Mucosa of stomach (tissue), 1 donor: ENCODE measurements at regions not wholly inside any gene's neighbourhood (a gene's known extent, or its start where the extent isn't known, plus 50 kb on each side); places are given as distances from the start of the nearest gene placed in this dataset.

Source experiments
- H3K27me3 ChIP-seq: one replicate; pipeline ENCODE4 v1.7.0; 2013; ENCODE audit warnings: mild to moderate bottlenecking, low read length; ENCODE audit not compliant: control insufficient read depth, insufficient read depth
- H3K36me3 ChIP-seq: one replicate; pipeline ENCODE4 v1.7.0; 2013; ENCODE audit warnings: low read length; ENCODE audit not compliant: control insufficient read depth, insufficient read depth
- H3K4me1 ChIP-seq: one replicate; pipeline ENCODE4 v1.7.0; 2013; ENCODE audit warnings: mild to moderate bottlenecking, low read length; ENCODE audit not compliant: control insufficient read depth, insufficient read depth
- H3K4me3 ChIP-seq: one replicate; pipeline ENCODE4 v1.7.0; 2013; ENCODE audit warnings: low read length
- H3K9ac ChIP-seq: one replicate; pipeline ENCODE4 v1.7.0; 2013; ENCODE audit warnings: mild to moderate bottlenecking, low read length, moderate library complexity
- H3K9me3 ChIP-seq: one replicate; pipeline ENCODE4 v1.7.0; 2013; ENCODE audit warnings: mild to moderate bottlenecking, low read length, moderate library complexity; ENCODE audit not compliant: control insufficient read depth
- donor health status: Pancreatic carcinoma.

GRCh38 chr1:2925918-2926317 is 95.3 kb upstream of the ACTRT2 start:
- H3K4me1 ChIP-seq, result no peaks in the 10 kb centered on the region
- H3K4me3 ChIP-seq, result no peak overlapping the region
- no peaks in the 10 kb centered on the region for H3K9me3 ChIP-seq
- no peaks in the 10 kb centered on the region for H3K36me3 ChIP-seq
- no peak overlapping the region for H3K9ac ChIP-seq
- peaks cover 32% of the 10 kb centered on the region for H3K27me3 ChIP-seq

DNA sequence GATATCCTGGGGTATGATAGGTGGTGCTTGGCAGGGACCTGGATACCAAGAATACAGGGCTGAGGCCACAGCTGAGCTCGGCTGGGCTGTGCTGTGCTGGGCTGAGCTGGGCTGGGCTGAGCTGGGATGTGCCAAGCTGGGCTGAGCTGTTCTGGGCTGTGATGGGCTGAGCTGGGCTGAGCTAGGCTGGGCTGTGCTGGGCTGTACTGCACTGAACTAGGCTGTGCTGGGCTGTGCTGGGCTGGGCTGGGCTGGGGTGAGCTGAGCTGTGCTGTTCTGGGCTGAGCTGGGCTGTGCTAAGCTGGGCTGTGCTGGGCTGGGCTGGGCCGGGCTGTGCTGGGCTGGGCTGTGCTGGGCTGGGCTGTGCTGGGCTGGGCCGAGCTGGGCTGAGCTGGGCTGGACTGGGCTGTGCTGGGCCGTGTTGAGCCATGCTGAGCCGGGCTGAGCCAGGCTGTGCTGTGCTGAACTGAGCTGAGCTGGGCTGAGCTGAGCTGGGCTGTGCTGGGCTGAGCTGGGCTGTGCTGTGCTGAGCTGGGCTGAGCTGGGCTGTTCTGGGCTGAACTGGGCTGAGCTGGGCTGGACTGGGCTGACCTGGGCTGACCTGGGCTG is 94.7 kb upstream of the ACTRT2 start:
- Histone ChIP-seq H3K4me1 (no peaks in the 10 kb centered on the region), H3K27me3 (peaks cover 32% of the 10 kb centered on the region), H3K4me3 (no peak overlapping the region), H3K9me3 (no peaks in the 10 kb centered on the region), H3K36me3 (no peaks in the 10 kb centered on the region), H3K9ac (no peak overlapping the region)

- H3K4me1 ChIP-seq, result no peaks in the 10 kb centered on the region
- peaks cover 29% of the 10 kb centered on the region for H3K27me3 ChIP-seq
- no peak overlapping the region for H3K9ac ChIP-seq
- no peak overlapping the region for H3K4me3 ChIP-seq
- no peaks in the 10 kb centered on the region for H3K9me3 ChIP-seq
- no peaks in the 10 kb centered on the region for H3K36me3 ChIP-seq
Measured at GRCh38 chr1:2927393-2928360, 93.6 kb upstream of the ACTRT2 start.

DNA sequence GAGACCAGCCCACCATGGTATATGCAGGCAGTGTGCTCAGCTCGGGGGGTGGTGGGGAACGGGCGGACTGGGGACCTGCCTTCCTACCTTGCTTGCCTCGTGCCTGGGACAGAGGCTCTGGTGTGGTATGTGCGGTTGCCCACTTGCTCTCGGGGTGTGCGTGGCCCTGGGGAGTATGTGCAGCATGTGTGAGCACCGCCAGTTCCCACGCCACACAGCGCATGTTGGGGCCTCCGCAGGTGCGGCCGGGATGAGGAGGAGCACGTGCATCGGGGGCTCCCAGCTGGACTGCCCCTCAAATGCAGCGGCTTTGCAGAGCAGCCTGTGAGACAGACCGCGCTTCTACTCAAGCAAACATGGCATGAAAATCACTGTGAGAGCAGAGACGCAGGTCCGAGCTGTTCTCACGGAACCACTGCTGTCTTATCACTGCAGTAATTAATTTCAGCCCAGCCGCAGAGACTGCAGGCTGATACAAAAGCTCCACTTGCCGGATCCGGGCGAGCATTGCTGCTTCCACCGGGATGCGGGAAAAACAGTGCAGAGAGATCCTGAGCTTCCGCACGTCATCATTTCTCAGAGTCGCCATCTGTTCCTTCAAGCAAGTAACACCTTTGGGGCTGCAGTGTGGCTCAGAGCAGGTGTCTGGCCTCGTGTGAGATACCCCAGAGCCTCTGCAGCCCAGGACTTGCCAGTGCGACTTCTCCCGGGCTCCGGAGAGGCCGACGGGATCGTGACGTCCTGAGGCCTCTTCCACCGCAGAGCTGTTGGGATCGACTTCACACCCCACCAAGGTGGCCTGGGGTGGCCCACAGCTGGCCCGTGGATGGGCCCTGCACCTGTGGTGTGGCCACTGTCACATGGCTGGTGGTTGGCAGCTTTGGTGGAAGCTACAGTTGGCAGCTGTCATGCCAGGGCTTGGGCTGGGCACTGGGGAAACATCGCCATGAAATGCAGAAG is 92.6 kb upstream of the ACTRT2 start:
- Histone ChIP-seq H3K4me1 (no peaks in the 10 kb centered on the region), H3K9me3 (no peaks in the 10 kb centered on the region), H3K9ac (no peak overlapping the region), H3K36me3 (no peaks in the 10 kb centered on the region), H3K4me3 (no peak overlapping the region), H3K27me3 (peaks cover 22% of the 10 kb centered on the region)

DNA sequence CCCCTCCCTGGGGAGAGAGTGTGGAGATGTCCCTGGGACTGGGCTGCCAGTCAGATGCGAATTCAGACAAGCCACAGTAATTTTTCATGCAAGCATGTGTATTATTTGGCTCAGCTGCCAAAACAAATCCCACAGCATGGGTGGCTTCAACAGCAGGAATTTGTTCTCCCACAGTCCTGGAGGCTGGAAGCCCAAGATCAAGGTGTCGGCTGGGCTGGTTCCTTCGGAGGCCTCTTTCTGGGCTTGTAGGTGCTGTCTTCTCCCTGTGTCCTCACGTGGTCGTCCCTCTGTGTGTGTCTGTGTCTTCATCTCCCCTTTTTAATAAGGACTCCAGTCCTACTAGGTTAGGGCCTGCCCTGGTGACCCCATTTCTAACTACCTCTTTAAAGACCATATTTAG is 91.9 kb upstream of the ACTRT2 start:
- peaks cover 22% of the 10 kb centered on the region for H3K27me3 ChIP-seq
- no peaks in the 10 kb centered on the region for H3K36me3 ChIP-seq
- no peaks in the 10 kb centered on the region for H3K4me1 ChIP-seq
- no peak overlapping the region for H3K4me3 ChIP-seq
- H3K9me3 ChIP-seq, result no peaks in the 10 kb centered on the region
- no peak overlapping the region for H3K9ac ChIP-seq

GRCh38 chr1:2930016-2930815 is 91.1 kb upstream of the ACTRT2 start:
- Histone ChIP-seq H3K9ac (no peak overlapping the region), H3K4me3 (no peak overlapping the region), H3K36me3 (no peaks in the 10 kb centered on the region), H3K4me1 (no peaks in the 10 kb centered on the region), H3K27me3 (peaks cover 22% of the 10 kb centered on the region), H3K9me3 (no peaks in the 10 kb centered on the region)

DNA sequence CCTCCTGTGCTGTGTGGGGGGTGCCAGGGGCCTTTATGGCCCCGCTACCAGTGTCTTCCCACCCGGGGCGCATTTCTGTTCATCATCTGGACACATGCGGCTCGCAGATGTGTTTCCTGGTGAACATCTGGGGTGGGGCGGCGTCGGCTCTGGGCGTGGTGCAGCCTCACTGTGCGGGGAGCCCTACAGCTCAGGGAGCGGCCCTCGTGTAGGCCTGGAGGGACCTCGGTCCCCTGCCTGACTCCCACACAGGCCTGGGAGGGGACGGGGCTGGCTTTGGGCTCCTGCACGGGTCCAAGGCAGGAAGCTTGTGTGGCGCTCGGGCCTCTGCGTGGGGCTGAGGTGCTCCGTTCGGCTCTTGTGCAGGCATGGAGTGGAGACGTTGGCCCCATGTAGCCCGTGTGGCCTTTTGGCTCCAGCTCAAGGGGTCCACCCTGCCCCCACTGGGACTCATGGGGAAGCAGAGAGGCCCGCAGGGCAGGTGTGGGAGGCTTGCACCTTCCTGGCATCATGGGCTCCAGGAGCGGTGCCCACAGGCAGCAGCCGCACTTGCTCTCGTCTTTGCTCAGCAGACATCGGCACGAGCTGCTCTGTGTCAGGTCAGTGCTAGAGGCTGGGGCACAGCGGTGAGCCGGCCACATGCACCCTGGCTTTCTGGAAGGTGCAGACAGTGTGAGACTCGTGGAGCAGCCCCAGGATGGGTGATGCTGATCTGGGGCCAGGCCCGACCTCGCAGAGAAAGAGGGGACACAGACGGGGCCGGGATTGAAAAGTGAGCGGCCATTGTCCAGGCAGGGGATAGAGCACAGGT is 90.1 kb upstream of the ACTRT2 start:
- Histone ChIP-seq H3K9me3 (no peaks in the 10 kb centered on the region), H3K4me3 (no peak overlapping the region), H3K9ac (no peak overlapping the region), H3K4me1 (no peaks in the 10 kb centered on the region), H3K27me3 (peaks cover 22% of the 10 kb centered on the region), H3K36me3 (no peaks in the 10 kb centered on the region)

- H3K4me1 ChIP-seq, result no peaks in the 10 kb centered on the region
- H3K9me3 ChIP-seq, result no peaks in the 10 kb centered on the region
- no peak overlapping the region for H3K9ac ChIP-seq
- peaks cover 17% of the 10 kb centered on the region for H3K27me3 ChIP-seq
- no peak overlapping the region for H3K4me3 ChIP-seq
- no peaks in the 10 kb centered on the region for H3K36me3 ChIP-seq
Measured at GRCh38 chr1:2931724-2932401, 89.4 kb upstream of the ACTRT2 start.

DNA sequence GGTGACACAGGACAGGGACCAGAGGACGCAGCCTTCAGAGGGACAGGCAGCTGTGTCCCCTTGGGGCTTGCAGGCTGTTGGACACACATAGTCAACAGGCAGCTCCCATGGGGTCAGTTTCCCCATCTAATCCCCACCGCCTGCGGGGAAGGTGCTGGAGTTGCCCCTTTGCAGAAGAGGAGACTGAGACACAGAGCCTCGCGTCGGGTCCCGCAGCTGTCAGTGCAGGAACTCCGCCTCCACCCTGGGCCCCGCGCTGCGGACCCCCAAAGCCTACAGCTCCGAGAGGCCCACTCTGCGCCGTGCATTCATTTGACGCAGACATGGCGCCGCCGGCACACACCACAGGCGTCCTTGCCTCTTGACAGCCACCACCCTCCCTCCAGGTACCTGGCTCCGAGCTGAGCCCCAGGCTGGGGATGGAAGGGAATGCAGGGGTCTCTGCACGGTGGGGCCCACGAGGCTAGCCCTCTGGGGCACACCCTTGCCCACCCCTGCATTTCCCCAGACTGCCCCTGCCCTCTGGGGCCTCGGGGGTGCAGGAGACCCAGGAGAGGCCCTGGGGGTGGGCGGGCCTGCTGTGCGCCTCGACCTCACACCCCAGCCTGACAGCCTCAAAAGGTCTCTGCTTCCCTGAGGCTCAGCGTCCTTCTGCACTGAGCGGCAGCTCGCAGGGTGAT is 88.5 kb upstream of the ACTRT2 start:
- no peaks in the 10 kb centered on the region for H3K9me3 ChIP-seq
- no peaks in the 10 kb centered on the region for H3K4me1 ChIP-seq
- H3K4me3 ChIP-seq, result no peak overlapping the region
- H3K36me3 ChIP-seq, result no peaks in the 10 kb centered on the region
- H3K27me3 ChIP-seq, result peaks cover 12% of the 10 kb centered on the region
- no peak overlapping the region for H3K9ac ChIP-seq
